Activated T-cell treated with anti-CD3 and anti-CD28 coated beads for 24 hours (primary cell): ENCODE measurements at regions not wholly inside any gene's neighbourhood (a gene's known extent, or its start where the extent isn't known, plus 50 kb on each side); places are given as distances from the start of the nearest gene placed in this dataset.

Source experiments
- DNase-seq: peaks from one replicate; pipeline ENCODE4 v3.0.0-alpha.2; 2020; ENCODE audit warnings: low read depth

- no peak for DNase-seq
Measured at GRCh38 chr10:4733150-4733842, 92.7 kb upstream of the AKR1E2 start.

GRCh38 chr10:4730998-4731397 lies 95.0 kb upstream of the AKR1E2 start:
- DNase-seq = no peak

GRCh38 chr10:4725917-4726606 lies 99.9 kb upstream of the AKR1E2 start:
- DNase-seq = no peak

GRCh38 chr10:4723860-4724259 lies 102.1 kb upstream of the AKR1E2 start:
- no peak for DNase-seq

DNA sequence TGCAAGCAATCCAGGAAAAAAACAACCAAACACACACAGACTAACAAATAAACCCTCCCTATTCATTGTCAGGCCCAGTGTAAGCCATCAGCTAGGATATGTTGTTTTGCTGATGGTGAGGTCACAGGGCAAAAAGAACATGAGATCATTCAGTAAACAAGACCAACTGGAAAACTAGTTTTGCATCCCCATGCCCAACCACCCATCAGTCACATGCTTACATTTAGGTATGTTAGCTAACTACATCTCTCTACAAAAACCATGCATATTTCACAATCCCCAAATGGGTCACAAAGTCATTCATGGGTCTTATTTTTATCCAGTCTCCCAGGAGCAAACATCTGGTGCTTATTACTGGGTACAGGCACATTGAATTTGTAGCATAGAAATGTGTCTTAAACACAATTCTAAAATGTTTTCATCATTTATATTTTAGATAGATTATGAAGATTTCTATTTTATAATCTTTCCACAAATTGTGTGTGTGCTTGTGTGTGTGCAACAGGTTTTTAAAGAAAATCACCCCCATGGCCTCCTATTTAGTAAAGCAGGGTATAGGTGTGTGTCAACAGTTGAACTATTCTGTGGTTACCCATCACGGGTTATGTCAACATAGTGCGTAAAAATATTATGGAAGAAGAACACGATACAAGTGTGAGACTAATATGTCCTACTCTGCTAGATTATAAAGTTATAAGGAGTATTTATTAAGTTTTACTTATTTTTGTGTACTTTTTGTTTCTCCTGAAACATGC lies 103.8 kb upstream of the AKR1E2 start:
- DNase-seq = no peak

DNA sequence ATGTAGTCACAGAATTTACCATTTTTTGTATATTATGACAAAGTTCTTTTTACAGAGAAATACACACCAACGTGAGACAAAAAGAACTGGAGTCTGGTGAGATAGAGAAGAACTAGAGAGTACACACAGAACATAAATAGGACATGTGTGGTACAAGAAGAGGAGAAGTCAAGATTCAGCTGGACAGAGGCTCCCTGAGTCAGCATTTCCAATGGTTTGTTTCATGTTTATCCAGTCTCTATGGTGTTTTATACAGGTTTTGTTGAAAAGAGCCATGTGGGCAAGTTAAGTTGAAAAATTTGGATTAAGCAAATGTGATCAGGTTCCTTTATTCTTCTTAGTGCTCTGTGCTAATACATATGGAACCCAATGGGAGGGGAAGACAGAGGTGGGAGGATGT lies 105.5 kb upstream of the AKR1E2 start:
- no peak for DNase-seq

- DNase-seq = no peak
Measured at GRCh38 chr10:4719671-4720070, 106.3 kb upstream of the AKR1E2 start.

DNA sequence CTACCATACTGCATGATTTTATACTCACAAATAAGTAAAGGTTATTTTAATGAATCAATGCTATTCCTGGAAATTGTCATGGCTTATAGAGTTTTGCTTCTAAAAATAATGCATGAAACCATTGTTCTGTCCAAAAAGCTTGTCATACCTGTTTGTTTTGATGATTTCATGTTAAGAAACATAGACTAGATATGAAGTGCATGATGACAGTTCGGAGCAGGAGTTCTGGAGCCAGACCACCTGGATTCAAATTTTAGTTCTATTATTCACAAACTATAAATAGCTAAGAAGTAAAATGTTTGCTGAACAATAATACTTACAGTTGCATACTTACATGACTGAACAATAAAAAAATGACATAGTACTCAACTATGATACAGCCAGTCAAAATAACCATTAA lies 107.0 kb upstream of the AKR1E2 start:
- no peak for DNase-seq

DNA sequence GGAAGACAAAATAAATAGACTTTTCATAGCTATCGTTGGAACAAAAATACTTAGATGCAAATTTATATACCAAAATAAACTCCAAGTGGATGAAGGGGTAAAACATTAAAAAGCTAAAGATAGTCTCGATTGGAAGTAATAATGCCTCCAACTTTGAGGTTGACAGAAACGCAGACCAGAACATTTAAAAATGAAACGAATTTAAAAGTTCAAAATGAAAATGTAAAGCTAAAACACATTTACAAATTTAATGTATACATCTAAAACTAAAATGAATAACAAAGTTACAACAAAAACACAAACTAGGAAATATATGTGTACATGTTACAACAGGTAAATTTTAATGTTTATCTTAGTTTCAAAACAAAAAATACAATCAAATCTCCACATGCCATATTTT lies 107.5 kb upstream of the AKR1E2 start:
- no peak for DNase-seq

- no peak for DNase-seq
Measured at GRCh38 chr10:4717670-4718069, 108.3 kb upstream of the AKR1E2 start.

- no peak for DNase-seq
Measured at GRCh38 chr10:4710858-4711257, 115.1 kb upstream of the AKR1E2 start.

DNA sequence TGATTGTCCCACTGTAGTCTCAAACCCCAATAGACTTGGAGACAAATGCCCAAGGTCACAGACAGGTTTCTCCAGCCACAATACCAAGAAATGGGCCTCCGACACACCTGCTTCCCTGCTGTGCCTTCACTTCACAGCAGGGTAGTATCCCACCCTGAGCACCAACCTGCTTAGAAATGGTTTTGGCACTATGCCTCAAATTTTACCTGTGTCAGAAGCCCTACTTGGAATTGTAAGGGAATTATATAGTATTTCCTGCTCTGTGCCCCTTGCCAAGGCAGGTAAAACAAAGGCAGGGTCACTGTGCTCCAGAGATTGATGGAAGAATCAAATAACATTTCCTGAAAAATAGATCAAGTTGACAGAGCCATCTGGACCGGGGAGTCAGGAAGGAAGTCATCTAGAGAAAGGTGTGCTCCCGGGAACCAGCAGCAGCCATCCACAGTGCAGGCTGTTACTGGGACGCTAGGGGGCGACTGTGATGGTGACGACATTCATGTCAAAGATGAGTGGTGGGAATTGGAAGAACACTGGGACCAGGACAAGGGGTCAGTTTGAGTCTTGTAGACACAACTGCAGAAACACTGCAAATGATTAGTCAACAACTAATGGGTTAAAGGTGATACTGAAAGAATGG lies 117.8 kb upstream of the AKR1E2 start:
- DNase-seq = no peak

DNA sequence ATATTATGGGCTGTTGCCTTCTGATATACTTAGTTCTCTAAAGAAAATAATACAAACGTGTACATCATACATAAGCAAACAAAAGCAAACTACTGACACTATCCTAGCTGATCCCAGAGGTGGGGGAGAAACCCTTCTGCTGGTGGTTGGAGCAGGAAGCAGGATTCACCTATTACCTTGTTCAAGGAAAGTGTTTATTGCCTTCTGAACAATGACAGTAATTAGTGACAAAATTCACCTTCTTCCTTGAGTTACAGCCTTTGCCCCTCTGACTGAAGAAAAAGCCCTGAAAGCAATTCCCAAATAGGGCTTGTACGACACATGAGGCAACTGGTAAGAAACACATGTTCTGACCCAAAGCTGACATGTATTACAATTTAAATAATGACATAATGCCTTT lies 118.8 kb upstream of the AKR1E2 start:
- no peak for DNase-seq

- no peak for DNase-seq
Measured at GRCh38 chr10:4704034-4704545, 121.9 kb upstream of the AKR1E2 start.

- DNase-seq = no peak
Measured at GRCh38 chr10:4701016-4701415, 125.0 kb upstream of the AKR1E2 start.

- no peak for DNase-seq
Measured at GRCh38 chr10:4699950-4700730, 125.9 kb upstream of the AKR1E2 start.

DNA sequence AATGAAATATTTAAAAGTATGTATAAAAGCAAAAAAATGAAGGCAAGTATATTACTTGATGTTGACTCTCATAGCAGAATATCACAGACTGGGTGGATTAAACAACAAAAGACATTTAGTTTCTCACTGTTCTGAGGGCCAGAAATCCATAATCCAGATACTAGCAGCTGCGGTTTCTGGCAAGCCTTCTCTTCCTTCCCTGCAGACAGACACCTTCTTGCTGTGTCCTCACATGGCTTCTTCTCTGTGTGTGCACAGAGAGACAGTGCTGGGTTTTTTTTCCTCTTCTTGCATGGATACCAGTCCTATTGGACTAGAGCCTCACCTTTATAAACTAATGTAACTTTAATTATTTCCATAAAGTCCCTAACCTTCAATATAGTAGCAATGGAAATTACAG lies 127.9 kb upstream of the AKR1E2 start:
- DNase-seq = no peak

DNA sequence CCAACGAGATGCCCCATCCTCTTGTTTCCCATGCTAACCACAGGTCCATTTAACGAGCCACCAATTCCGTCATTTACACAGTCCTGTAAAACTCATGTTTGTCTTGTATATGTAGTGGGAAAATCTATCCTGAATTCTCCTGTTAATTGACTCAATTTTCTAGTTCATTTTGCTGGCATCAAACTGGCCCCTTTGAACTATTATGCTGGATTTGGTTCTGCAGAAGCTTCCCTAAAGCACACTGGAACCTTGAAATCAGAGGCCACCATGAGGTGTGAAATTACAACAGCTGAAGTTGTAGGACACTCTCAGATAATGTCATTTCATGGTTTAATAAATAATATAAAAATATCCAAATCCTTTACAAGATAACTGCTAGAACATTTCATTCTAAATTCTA lies 129.8 kb upstream of the AKR1E2 start:
- no peak for DNase-seq

DNA sequence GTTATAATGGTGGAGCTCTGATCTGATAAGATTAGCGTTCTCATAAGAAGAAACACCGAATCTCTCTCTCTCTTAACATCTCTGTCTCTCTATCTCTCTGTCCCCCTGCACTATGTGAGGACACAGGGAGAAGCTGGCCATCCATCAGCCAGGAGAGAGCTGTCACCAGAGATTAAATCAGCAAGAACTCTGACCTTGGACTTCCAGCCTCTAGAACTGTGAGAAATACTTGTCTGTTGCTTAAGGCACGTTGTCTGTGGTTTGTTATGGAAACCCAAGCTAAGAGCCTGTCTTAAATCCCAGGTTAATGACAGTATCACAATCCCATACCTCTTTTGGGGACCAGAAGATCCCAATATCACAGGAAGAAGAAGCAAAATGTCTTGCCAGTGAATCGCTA lies 132.0 kb upstream of the AKR1E2 start:
- DNase-seq = no peak

GRCh38 chr10:4692206-4692605 lies 133.8 kb upstream of the AKR1E2 start:
- DNase-seq = no peak

DNA sequence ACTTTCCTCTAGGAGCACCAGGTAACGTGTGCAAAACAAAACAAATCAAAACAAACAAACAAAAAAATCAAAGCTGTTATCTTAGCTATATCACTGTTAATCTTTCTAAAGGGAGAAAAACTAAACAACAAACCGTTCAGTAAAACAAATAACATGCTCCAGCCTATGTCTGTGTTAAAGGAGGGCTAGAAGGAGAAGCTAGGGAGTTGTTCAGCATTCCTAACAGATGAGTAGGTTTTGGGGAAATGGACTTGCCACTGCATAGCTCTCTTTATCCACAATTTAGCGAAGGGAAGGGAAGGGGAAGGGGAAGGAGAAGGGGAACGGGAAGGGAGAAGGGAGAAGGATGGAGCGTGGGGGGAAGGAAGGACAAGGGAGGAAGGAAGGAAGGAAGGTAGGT lies 134.2 kb upstream of the AKR1E2 start:
- DNase-seq = no peak

DNA sequence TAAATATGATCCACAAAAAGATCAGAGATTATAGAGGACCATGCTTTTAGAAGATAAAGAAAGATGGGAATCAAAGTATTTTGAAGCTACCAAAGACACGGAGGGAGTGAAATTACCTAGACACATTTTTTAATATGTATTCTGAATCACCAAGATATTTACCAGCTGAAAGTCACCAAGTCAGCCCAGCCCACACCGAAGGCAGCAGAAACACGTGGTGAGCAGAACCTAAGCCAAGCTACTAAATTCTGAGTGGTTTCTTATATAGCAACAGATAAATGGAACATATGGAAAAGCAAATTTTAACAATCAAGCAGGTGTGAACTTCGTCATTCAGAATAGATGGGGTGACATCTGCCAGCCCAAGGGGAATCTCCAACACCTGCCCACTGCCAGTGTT lies 134.7 kb upstream of the AKR1E2 start:
- no peak for DNase-seq
